ENCODE measurements at regions not wholly inside any gene's neighbourhood (a gene's known extent, or its start where the extent isn't known, plus 50 kb on each side); places are given as distances from the start of the nearest gene placed in this dataset.

DNA sequence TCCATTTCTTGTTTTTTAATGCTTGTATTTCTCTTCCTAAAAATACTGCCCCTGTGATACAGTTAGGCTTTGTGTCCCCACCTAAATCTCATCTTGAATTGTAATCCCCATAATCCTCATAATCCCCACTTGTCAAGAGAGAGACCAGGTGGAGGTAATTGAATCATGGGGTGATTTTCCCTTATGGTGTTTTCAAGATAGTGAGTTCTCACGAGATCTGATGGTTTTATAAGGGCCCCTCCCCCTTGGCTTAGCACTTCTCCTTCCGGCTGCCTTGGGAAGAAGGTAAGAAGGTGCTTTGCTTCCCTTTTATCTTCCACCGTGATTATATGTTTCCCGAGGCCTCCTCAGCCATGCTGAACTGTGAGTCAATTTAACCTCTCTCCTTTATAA lies 227.4 kb downstream of the MAN2A1 start:
- intact Hi-C loops (cut with DNase I): no loop called here
- ATAC-seq (no peak), DNase-seq (ENCODE audit: missing footprints) (no peak)

DNA sequence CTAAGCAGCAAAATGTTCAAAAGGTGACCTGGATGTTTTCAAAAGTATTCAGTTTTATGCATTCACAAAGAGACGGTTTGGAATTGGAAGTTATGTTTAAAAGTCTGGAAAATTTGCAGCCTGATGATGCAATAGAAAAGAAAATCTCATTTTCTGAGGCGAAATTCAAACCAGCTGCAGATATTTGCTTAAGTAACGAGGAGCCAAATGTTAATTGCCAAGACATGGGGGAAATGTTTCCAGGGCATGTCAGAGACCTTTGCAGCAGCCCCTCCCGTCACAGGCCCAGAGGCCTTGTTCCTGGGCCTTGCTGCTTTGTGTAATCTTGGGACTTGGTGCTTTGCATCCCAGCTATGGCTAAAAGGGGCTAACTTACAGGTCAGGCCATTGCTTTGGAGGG lies 228.2 kb downstream of the MAN2A1 start:
- no peak for DNase-seq (ENCODE audit: missing footprints)
- intact Hi-C loops (cut with DNase I): no loop called here
- no peak for ATAC-seq

DNA sequence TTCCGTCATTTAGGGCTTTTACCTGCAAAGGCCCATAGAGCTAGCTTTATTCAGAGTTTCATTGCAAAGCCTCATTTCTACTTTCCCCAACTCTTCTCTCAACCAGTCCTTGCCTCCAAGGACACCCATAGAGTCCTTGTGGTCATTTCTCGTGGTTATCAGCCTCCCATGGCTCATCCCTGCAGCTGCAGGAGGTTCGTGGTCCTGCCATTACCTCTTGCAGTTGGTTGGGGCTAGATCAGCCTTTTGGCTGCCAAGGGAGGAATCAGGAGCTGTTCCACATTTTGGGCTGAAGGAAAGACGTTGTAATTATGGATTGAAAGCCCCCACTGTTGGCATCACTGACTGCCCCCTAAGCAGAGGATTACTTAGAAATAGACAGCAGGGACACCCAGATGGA lies 231.0 kb downstream of the MAN2A1 start:
- ATAC-seq: no peak
- no peak for DNase-seq (ENCODE audit: missing footprints)
- intact Hi-C loops (cut with DNase I): loop anchor here (5.0 kb wide), 1 partner anchor 82 kb away; no protein-coding TSS in a partner anchor

DNA sequence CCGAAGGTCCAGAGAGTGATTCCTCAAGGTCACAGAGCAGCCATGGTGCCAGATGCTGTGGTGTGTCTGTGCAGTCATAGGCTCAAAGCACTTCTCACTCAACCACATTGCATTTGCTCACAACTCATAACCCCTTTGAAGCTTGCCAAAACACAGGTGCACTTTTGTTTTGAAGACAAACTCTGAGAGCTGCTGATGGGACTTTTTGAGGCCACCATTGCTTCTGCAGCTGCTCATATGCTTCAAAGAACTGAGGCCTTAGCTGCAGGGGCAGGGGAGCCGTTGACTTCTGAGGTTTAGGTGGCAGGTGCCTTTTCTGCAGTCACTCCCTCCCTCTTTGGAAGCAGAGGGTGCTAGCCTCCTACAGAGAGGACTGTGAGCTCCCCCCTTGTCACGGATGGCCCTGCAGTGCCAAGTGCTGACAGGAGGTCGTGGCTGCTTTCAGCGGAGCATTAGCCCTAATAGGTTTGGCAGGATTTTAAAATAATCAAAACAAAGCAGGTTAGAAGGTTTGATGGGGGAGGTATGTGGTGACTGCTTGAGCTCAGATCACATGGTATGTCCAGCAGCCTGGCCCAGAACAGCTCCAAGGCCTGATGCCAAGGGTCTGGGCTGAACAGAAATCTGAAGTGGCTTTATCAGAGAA lies 232.1 kb downstream of the MAN2A1 start:
- peak; percentile 65 for DNase-seq (ENCODE audit: missing footprints)
- peak; percentile 93 for ATAC-seq
- intact Hi-C loops (cut with DNase I): loop anchor here (5.0 kb wide), 1 partner anchor 80 kb away; no protein-coding TSS in a partner anchor

DNA sequence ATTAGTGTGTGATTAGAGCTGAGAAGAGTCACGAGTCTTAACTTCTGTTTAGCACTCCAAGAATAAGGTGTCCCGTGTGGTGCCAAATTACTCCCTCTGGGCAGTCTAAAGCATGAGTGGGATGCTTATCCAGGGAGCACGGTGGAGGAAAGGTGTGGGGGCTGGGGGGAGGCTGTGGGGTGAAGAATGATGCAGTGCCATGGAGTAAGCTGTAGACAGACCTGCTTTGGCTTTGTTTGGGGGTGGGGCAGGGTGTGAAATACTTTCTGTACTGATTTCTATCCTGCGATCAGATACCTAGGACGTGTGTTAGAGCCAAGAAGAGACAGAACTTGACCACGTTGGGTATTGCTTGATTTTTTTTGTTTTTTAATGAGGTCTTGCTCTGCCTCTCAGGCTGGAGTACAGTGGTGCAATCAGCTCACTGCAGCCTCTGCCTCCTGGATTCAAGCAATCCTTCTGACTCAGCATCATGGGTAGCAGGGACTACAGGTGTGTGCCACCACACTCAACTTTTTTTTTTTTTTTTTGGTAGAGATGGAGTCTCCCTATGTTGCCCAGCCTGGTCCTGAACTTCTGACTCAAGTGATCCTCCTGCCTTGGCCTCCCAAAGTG lies 232.8 kb downstream of the MAN2A1 start:
- DNase-seq (ENCODE audit: missing footprints) (no peak), ATAC-seq (no peak)
- intact Hi-C loops (cut with DNase I): loop anchor here (5.0 kb wide), 1 partner anchor 80 kb away; no protein-coding TSS in a partner anchor

DNA sequence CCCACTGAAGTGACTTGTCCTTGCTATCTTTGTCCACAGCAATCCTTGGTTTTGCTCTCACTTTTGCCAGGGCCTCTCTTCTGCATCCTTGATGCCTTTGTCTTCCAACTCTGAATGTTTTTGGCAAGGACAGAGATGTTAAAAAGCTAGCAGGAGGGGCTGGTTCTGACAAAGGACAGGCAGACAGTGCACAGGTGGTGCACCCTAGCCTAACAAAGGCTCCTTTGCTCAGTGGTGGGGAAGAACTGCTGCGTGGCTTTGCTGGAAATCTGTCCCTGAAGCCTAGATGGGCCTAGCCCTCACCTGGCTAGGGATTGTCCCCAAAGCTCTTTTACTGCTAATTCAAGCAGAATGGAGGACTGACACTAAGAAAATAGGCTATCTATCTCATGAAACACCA lies 233.5 kb downstream of the MAN2A1 start:
- DNase-seq (ENCODE audit: missing footprints) (no peak), ATAC-seq (no peak)
- intact Hi-C loops (cut with DNase I): loop anchor here (5.0 kb wide), 1 partner anchor 79 kb away; no protein-coding TSS in a partner anchor

DNA sequence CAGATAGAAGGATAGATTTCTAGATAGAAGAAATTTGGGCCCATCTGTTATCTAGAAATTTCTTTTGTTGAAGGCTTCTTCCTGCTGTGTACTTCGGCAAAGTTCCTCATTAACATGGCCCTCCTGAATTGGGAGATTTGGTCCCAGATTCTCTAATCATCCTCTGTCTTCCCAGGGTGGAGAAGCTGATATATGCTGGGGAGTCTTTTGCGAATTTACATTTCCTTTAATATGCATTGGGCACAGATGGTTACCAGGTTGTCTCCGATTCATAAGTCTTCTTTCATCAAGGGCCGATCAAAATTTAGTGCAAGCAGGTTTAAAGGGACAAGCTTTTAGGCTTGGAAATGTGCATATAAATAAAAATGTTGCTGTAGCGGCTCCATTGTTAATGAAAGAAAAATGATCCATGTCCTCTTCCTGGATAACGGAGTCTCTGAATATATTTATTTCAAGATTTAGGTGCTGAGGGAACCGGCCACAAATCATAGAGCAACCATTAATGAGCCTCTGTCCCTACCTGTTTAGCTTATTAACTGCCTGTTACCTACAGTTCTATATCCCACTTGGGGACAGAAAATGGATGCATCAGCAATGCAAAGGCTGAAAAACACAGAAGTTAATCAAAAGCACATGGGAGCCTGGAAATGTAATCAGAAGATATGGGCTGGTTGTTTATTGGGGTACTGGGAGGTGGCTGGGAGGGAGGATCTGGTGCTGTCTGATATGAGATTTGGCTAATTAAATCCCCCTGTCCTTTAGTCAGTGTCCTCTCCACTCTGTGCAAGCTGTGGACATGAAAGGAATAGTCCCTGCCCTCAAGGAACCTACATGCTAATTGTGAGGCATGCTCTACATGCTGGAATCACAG lies 234.7 kb downstream of the MAN2A1 start:
- DNase-seq (ENCODE audit: missing footprints) (no peak), ATAC-seq (no peak)
- intact Hi-C loops (cut with DNase I): loop anchor here (5.0 kb wide), 1 partner anchor 78 kb away; no protein-coding TSS in a partner anchor

DNA sequence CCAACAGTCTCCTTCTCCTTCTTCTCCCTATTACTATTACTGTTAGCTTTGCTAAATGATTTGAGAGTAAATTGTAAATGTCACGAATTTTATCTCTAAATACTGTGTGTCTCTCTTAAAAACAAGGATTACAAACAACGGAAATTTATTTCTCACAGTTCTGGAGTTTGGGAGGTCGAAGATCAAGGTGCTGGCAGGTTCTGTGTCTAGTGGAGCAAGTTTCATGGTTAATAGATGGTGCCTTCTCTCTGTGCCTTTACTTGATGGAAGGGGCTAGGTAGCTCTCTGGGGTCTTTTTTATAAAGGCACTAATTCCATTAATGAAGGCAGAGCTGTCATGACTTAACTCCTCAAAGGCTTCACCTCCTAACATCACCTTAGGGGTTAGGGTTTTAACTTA lies 237.9 kb downstream of the MAN2A1 start:
- intact Hi-C loops (cut with DNase I): no loop called here
- DNase-seq (ENCODE audit: missing footprints): no peak
- ATAC-seq: no peak

DNA sequence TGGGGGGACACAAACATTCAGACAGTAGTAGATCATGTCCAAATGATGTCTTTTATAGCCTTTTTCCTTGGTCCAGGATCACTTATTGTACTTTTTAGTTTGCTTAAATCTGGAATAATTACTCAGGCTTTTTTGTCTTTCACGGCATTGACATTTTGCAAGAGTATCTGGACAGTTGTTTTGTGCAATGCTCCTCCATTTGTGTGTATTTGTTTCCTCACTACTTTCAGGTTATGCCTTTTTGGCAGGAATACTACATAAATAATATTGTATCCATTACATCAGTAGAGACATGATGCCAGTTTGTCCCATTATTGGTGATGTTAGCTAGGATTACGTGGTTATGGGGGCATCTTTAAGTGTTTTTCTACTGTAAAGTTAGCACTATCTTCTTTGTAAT lies 238.3 kb downstream of the MAN2A1 start:
- ATAC-seq (no peak), DNase-seq (ENCODE audit: missing footprints) (no peak)
- intact Hi-C loops (cut with DNase I): no loop called here

DNA sequence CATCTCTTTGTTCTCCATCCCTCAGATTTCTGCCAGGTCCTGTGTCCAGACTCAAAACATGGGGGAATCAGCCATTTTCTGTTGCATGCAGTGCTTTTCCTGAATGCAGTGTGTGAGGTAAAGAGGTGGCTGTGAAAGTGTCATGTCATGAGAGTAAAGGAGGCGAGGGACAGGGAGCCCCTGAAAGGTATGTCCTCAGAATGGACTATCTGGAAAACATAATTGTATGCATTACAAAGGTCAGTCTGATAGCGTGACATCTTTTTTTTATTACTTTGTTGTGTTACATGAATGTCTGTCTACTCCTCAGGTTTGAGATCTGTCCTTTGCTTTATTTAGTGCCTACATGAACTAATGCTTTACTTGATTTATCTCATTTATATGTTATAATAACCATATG lies 239.1 kb downstream of the MAN2A1 start:
- intact Hi-C loops (cut with DNase I): no loop called here
- ATAC-seq (no peak), DNase-seq (ENCODE audit: missing footprints) (no peak)

DNA sequence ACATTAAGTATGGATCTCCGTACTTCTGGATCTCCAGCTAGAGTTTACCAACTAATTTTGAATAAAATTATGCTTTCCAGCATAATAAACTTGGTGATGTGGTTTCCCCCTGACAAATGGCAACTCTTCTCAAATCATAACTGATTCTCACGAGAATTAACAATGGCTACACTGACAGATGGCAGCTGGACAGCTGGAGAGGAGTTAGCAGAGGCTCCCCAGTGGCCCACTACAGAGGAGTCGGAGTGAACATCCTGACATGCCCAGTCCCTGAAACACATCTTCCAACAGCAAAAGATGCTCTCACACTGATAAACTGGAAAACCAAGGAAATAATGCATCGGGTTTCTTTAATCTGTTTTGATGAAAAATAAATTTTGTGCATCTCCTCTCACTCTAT lies 239.6 kb downstream of the MAN2A1 start:
- intact Hi-C loops (cut with DNase I): no loop called here
- ATAC-seq: no peak
- DNase-seq (ENCODE audit: missing footprints): no peak

DNA sequence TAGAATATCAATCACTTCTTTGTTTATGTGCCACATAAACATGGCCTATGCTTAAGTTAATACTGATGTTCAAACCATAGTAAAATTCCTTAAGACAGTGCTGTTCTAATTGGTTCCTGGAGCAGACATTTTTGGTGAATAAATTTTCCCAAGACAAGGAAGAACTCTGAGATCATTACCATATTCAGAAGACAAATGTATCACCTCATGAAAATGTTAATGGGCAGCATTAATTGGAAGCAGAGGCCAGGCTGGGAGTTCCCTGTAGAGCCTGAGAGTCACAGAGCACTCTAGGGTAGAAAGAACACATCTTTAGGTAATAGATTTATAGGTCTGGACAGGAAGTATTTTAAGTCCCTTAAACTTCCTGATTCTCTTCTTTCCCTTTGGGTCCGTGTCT lies 240.2 kb downstream of the MAN2A1 start:
- intact Hi-C loops (cut with DNase I): no loop called here
- DNase-seq (ENCODE audit: missing footprints) (no peak), ATAC-seq (no peak)

DNA sequence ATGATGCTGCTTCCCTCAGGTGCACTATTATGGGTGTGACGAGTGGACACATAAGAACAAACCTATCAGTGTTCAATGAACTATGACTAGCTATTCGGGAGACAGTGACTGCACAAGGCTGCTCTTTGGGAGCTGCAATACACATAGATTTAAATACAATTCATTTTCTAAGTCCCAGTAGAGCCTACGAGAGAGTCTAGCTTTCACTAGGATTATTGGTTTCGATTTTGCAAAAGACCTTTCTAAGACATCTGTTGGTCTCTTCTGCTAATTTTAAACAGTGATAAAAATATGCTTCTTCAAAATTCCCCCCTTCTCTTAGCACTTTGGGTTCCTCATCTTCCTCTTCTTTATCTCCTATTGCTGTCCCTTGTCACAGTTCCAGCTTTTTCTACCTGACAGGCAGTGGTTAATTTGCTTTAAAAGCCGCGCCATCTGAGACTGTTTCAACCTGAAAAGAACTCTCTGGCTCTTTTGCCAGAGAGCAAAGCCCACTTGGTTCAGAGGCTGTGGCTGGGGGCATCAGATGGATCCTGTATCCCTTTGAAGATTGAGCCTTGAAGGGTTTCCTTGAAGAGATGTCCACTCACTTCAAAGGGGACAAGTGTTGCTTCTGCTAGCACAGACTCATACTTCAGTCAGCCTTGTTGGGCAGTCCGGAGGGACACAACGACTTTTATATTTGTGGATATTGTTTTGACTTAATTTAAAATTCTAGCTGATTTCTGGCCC lies 241.5 kb downstream of the MAN2A1 start:
- DNase-seq (ENCODE audit: missing footprints) (no peak), ATAC-seq (no peak)
- intact Hi-C loops (cut with DNase I): no loop called here

DNA sequence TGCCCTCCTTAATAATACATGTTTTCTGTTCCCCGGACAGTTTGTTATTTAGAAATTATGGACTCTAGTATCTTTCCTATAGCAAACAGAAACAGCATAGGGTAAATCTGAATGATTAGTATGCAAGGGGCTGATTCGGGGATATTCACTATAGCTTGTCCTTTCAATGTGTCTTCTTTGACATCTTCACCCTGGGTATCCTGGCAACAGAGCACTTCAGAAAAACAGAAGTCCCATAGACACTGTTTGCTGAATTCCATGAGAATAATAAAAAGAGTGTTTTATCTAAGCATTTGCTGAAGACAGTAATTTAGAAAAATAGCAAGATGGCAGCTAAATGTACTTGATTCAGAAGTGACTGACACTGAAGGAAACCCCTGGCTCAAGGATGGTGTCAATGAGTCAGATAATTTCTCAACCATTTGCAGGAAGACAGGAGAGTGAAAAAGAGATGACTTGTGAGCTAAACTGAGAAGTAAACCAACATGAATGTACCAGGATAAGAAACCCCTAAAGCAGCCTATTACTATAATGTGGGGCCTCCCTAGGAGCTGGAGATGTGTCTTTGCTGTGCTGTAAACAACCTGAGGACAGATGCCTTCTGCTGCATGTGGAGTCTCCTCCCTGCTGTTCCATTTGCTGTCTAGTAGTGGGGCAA lies 246.2 kb downstream of the MAN2A1 start:
- ATAC-seq: no peak
- DNase-seq (ENCODE audit: missing footprints): no peak
- intact Hi-C loops (cut with DNase I): no loop called here

DNA sequence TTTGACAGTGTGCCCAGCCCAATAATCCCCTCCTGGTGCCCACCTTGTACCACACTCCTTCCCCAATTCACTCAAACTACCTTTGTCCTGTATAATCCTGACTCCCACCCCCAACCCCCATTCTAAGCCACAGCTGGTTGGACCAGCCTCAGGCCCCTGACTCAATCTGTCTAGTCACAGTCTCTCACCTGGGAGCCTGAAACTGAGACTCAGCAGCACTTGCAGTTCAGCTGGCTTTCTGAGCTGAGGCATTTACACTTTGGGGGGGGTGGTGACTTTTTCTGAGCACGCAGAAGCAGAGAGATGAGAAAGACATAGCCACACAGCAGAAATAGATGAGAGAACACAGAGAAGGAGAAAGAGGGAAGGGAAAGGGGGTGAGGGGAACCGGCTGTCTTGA lies 247.3 kb downstream of the MAN2A1 start:
- DNase-seq (ENCODE audit: missing footprints) (no peak), ATAC-seq (no peak)

DNA sequence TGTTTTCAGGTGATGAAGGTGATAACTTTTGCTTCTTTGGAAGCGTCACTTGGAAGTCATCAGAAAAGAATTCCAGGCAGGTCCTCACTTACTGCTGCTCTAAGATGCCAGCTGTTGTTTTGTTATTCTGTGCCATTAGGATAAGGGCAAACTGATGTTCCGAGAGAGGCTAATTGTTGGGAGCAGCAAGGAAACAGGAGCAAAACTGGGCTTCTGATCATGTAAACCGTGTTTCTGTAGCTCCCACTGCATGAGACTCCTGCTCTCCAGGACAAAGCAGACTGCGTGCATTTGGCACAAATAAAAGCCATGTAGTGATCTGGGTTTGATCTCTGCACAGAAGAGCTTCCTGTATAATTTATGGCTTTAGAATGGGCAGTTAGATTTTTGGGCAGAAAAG lies 248.2 kb downstream of the MAN2A1 start:
- no peak for DNase-seq (ENCODE audit: missing footprints)
- intact Hi-C loops (cut with DNase I): no loop called here
- no peak for ATAC-seq

More for the DNA sequence above, 247.3 kb downstream of the MAN2A1 start:
- intact Hi-C loops (cut with DNase I): no loop called here

DNA sequence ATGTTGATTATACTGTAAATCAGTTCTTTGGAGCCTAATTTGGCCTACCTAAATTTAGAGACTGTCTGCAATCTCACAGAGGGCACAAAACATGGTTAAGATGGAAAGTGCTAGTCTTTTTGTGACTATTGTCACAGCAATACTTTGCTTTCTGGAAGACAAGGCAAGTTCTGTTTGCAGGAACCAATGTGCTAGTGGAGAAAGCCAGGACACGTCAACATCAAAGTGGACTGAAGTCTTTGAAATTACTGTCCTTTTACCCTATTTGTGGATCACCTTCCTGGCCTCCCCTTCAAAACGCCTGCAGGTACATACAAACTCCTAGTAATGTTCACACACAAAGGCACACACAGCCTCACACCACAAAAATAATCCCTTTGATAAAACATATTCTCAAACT lies 248.7 kb downstream of the MAN2A1 start:
- intact Hi-C loops (cut with DNase I): no loop called here
- no peak for DNase-seq (ENCODE audit: missing footprints)
- no peak for ATAC-seq

DNA sequence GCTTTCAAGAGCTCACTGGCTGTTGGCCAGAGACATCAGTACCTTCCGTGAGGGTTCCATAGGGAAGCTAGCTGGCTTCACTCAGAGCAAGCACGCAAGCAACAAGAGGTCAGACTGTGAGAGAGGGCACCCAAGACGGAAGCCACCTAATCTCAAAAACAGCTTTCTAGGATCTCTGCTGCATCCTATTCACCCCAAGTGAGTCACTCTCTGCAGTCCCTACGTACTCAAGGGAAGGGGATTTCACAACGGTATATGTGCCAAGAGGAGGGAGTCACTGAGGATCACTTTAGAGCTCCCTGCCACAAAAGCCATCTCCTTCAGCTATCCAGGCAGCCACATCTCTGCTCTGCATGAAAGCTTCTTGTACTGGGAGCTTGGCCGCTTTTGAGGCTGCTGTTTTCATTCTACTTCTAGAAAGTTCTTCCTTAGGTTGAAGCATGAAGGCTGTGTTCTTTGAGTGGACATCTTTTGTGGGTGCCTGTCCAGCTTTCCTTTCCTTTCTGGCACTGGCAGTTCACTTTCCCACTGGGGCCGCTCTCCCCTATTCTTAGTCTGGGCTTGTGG lies 249.5 kb downstream of the MAN2A1 start:
- DNase-seq (ENCODE audit: missing footprints) (no peak), ATAC-seq (no peak)
- intact Hi-C loops (cut with DNase I): no loop called here

Measured in Right ventricle myocardium inferior (tissue), 1 donor.